Fibroblast of skin of right biceps (primary cell): ENCODE measurements at regions not wholly inside any gene's neighbourhood (a gene's known extent, or its start where the extent isn't known, plus 50 kb on each side); places are given as distances from the start of the nearest gene placed in this dataset.
"Not testable (repeated sequence)": the region's sequence is repeated elsewhere in the genome, so short reads cannot be mapped to it uniquely, and the experiment has no call there.

Experiments
- DNase-seq: peaks from one replicate; pipeline ENCODE4 v3.0.0-alpha.2; 2013

- no peak for DNase-seq
Observed at GRCh38 chr4:129708784-129709183, 612.8 kb downstream of the C4orf33 start.

- DNase-seq: no peak
Observed at GRCh38 chr4:129738175-129738574, 642.2 kb downstream of the C4orf33 start.

GRCh38 chr4:129747756-129748155 is 651.8 kb downstream of the C4orf33 start:
- DNase-seq: no peak

GRCh38 chr4:129748991-129749390 is 653.0 kb downstream of the C4orf33 start:
- DNase-seq: no peak

- no peak for DNase-seq
Observed at GRCh38 chr4:129751646-129752045, 655.7 kb downstream of the C4orf33 start.

- no peak for DNase-seq
Observed at GRCh38 chr4:129783596-129783995, 687.6 kb downstream of the C4orf33 start.

- DNase-seq: no peak
Observed at GRCh38 chr4:129788486-129788885, 692.5 kb downstream of the C4orf33 start.

GRCh38 chr4:129804461-129804981 is 708.6 kb downstream of the C4orf33 start:
- no peak for DNase-seq

- DNase-seq: no peak
Observed at GRCh38 chr4:129806986-129807385, 711.0 kb downstream of the C4orf33 start.

GRCh38 chr4:129808242-129808641 is 712.3 kb downstream of the C4orf33 start:
- DNase-seq: no peak

- no peak for DNase-seq
Observed at GRCh38 chr4:129821073-129821472, 725.1 kb downstream of the C4orf33 start.

GRCh38 chr4:129821963-129822362 is 726.0 kb downstream of the C4orf33 start:
- no peak for DNase-seq

GRCh38 chr4:129822701-129823100 is 726.7 kb downstream of the C4orf33 start:
- peak; percentile 48 for DNase-seq

- peak; percentile 29 for DNase-seq
Observed at GRCh38 chr4:129823105-129823504, 727.2 kb downstream of the C4orf33 start.

- no peak for DNase-seq
Observed at GRCh38 chr4:129829373-129829772, 733.4 kb downstream of the C4orf33 start.

- peak; percentile 36 for DNase-seq
Observed at GRCh38 chr4:129839687-129840086, 743.7 kb downstream of the C4orf33 start.

GRCh38 chr4:129842096-129842495 is 746.1 kb downstream of the C4orf33 start:
- no peak for DNase-seq

- DNase-seq: no peak
Observed at GRCh38 chr4:129852434-129852833, 756.5 kb downstream of the C4orf33 start.

- DNase-seq: not testable (repeated sequence)
Observed at GRCh38 chr4:129853685-129854467, 757.9 kb downstream of the C4orf33 start.

- no peak for DNase-seq
Observed at GRCh38 chr4:129862461-129862860, 766.5 kb downstream of the C4orf33 start.

GRCh38 chr4:129863206-129863605 is 767.3 kb downstream of the C4orf33 start:
- DNase-seq: no peak

GRCh38 chr4:129883996-129884395 is 788.0 kb downstream of the C4orf33 start:
- DNase-seq: no peak

GRCh38 chr4:129897111-129897510 is 801.2 kb downstream of the C4orf33 start:
- no peak for DNase-seq

- DNase-seq: no peak
Observed at GRCh38 chr4:129899849-129900248, 803.9 kb downstream of the C4orf33 start.

GRCh38 chr4:129900430-129900953 is 804.5 kb downstream of the C4orf33 start:
- no peak for DNase-seq
